ENCODE measurements at regions not wholly inside any gene's neighbourhood (a gene's known extent, or its start where the extent isn't known, plus 50 kb on each side); places are given as distances from the start of the nearest gene placed in this dataset.

- TF ChIP-seq POLR2AphosphoS5 (IDR thresholded peaks at IDR 0.05; ENCODE audit: low read depth, low read length) (no peak), CTCF (IDR thresholded peaks at IDR 0.05) (no peak)
Observed at GRCh38 chr9:116045083-116045482, 108.5 kb upstream of the PAPPA start.
